Mammary epithelial cell (primary cell): ENCODE measurements at regions not wholly inside any gene's neighbourhood (a gene's known extent, or its start where the extent isn't known, plus 50 kb on each side); places are given as distances from the start of the nearest gene placed in this dataset.

Source experiments
- EZH2 ChIP-seq: IDR thresholded peaks from 2 replicates; pipeline ENCODE4 v1.6.1; 2012; ENCODE audit warnings: low read length, inconsistent platforms, borderline replicate concordance
- TF ChIP-seq, protein P1 (sequence below), 2 donors: IDR thresholded peaks in 1 of 2; conservative IDR thresholded peaks in 1 of 2; 2 replicates each; pipeline ENCODE4 v1.5.1; 2011 to 2012; ENCODE audit warnings: inconsistent platforms in 2 of 2, low read length in 2 of 2, mild to moderate bottlenecking in 2 of 2, control low read depth in 1 of 2, low read depth in 1 of 2; ENCODE audit not compliant: insufficient read depth in 1 of 2; ENCODE audit errors: extremely low read depth in 1 of 2

DNA sequence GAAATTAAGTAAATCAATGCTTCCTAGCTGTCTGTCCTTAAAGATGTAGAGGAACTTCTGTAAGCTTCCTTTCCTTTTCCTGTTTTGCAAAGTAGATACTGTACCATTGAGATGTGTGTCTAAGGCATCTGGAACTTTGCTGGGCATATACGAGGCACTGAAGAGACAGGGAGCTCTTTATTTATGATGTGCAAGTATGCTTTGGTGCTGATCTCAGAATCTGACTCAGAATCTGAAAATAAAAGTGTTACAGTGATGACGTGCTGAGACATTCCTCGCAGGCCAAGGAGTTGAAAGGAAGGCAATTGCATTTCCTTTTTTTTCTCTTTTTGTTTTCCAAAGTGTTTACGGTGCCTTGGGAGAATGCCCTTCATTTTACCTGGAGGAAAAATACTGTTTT is 230.9 kb upstream of the RGPD4 start:
- TF ChIP-seq, protein P1, sequence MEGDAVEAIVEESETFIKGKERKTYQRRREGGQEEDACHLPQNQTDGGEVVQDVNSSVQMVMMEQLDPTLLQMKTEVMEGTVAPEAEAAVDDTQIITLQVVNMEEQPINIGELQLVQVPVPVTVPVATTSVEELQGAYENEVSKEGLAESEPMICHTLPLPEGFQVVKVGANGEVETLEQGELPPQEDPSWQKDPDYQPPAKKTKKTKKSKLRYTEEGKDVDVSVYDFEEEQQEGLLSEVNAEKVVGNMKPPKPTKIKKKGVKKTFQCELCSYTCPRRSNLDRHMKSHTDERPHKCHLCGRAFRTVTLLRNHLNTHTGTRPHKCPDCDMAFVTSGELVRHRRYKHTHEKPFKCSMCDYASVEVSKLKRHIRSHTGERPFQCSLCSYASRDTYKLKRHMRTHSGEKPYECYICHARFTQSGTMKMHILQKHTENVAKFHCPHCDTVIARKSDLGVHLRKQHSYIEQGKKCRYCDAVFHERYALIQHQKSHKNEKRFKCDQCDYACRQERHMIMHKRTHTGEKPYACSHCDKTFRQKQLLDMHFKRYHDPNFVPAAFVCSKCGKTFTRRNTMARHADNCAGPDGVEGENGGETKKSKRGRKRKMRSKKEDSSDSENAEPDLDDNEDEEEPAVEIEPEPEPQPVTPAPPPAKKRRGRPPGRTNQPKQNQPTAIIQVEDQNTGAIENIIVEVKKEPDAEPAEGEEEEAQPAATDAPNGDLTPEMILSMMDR (conservative IDR thresholded peaks at IDR 0.05 in 1 of 2, IDR thresholded peaks at IDR 0.05 in 1 of 2; ENCODE audit: extremely low read depth in 1 of 2, insufficient read depth in 1 of 2, low read depth in 1 of 2, low read length in 2 of 2), result no peak
- TF ChIP-seq EZH2, result no peak
